Breast epithelium (tissue), 3 donors: ENCODE measurements at regions not wholly inside any gene's neighbourhood (a gene's known extent, or its start where the extent isn't known, plus 50 kb on each side); places are given as distances from the start of the nearest gene placed in this dataset.

ENCODE experiments used
- CTCF ChIP-seq, 3 donors: fragments of 450-650 bp; IDR thresholded peaks; one replicate each; pipeline ENCODE4 v1.5.1; 2016 to 2017; ENCODE audit warnings: antibody characterized with exemption in 3 of 3, mild to moderate bottlenecking in 3 of 3, moderate library complexity in 3 of 3
- POLR2A ChIP-seq: fragments of 450-650 bp; IDR thresholded peaks from one replicate; pipeline ENCODE4 v1.6.1; 2016; ENCODE audit warnings: antibody characterized with exemption, mild to moderate bottlenecking, moderate library complexity

- TF ChIP-seq CTCF (IDR thresholded peaks at IDR 0.05) (no peak), POLR2A (no peak)
Measured at GRCh38 chr2:176760439-176760838, 452.2 kb upstream of the HNRNPA3 start.
